ENCODE measurements at regions not wholly inside any gene's neighbourhood (a gene's known extent, or its start where the extent isn't known, plus 50 kb on each side); places are given as distances from the start of the nearest gene placed in this dataset.

DNA sequence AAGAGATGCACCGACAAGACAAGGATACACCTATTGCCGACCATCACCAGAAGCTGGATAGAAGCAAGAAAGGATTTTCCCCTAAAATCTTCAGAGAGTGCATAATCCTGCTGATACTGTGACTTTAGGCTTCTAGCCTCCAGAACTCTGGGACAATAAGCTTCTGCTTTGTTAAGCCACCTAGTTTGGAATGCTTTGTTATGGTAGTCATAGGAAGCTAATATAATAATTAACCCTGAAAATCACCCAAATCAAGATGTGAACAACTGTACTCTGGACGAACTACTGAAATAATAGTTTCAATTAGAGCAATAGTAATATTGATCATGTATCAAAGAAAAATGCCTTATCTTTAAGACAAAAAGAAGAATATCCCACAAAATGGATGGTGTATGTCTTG is 524.6 kb downstream of the EFNB2 start:
- Histone ChIP-seq H3K36me3 (no peaks in the 10 kb centered on the region), H3K27me3 (no peaks in the 10 kb centered on the region), H3K4me1 (no peaks in the 10 kb centered on the region), H3K4me3 (no peak overlapping the region), H3K9me3 (no peaks in the 10 kb centered on the region), H3K27ac (no peak overlapping the region)
- TF ChIP-seq POLR2A (IDR thresholded peaks at IDR 0.05): no peak
- no peak for TF ChIP-seq CTCF (IDR thresholded peaks at IDR 0.05)
- no peak for TF ChIP-seq POLR2AphosphoS5 (IDR thresholded peaks at IDR 0.05; ENCODE audit: insufficient read depth in 1 of 2, low read depth in 1 of 2)
- DNase-seq (ENCODE audit: extremely low spot score in 2 of 2): no peak
- intact Hi-C loops (cut with DNase I): loop anchor here (5.0 kb wide), 1 partner anchor 1989 kb away; no protein-coding TSS in a partner anchor

GRCh38 chr13:106008540-106008939 is 526.9 kb downstream of the EFNB2 start:
- DNase-seq (ENCODE audit: extremely low spot score in 2 of 2): no peak
- Histone ChIP-seq H3K36me3 (no peaks in the 10 kb centered on the region), H3K27ac (no peak overlapping the region), H3K4me1 (no peaks in the 10 kb centered on the region), H3K9me3 (no peaks in the 10 kb centered on the region), H3K27me3 (no peaks in the 10 kb centered on the region), H3K4me3 (no peak overlapping the region)
- TF ChIP-seq CTCF (IDR thresholded peaks at IDR 0.05) (no peak), POLR2A (IDR thresholded peaks at IDR 0.05) (no peak), POLR2AphosphoS5 (IDR thresholded peaks at IDR 0.05; ENCODE audit: insufficient read depth in 1 of 2, low read depth in 1 of 2) (no peak)
- intact Hi-C loops (cut with DNase I): no loop called here

GRCh38 chr13:106007156-106007555 is 528.3 kb downstream of the EFNB2 start:
- H3K4me1 ChIP-seq: no peaks in the 10 kb centered on the region
- no peaks in the 10 kb centered on the region for H3K9me3 ChIP-seq
- intact Hi-C loops (cut with DNase I): no loop called here
- no peak overlapping the region for H3K4me3 ChIP-seq
- no peaks in the 10 kb centered on the region for H3K27me3 ChIP-seq
- no peak for DNase-seq (ENCODE audit: extremely low spot score in 2 of 2)
- no peak for TF ChIP-seq POLR2A (IDR thresholded peaks at IDR 0.05)
- H3K27ac ChIP-seq: no peak overlapping the region
- no peaks in the 10 kb centered on the region for H3K36me3 ChIP-seq

GRCh38 chr13:106003651-106004050 is 531.8 kb downstream of the EFNB2 start:
- Histone ChIP-seq H3K27me3 (no peaks in the 10 kb centered on the region), H3K27ac (no peak overlapping the region), H3K36me3 (no peaks in the 10 kb centered on the region), H3K4me3 (no peak overlapping the region), H3K9me3 (no peaks in the 10 kb centered on the region), H3K4me1 (no peaks in the 10 kb centered on the region)
- intact Hi-C loops (cut with DNase I): no loop called here
- DNase-seq (ENCODE audit: extremely low spot score in 2 of 2): no peak
- TF ChIP-seq POLR2AphosphoS5 (IDR thresholded peaks at IDR 0.05; ENCODE audit: insufficient read depth in 1 of 2, low read depth in 1 of 2) (no peak), CTCF (IDR thresholded peaks at IDR 0.05) (no peak), POLR2A (IDR thresholded peaks at IDR 0.05) (no peak)

- no peak for TF ChIP-seq CTCF (IDR thresholded peaks at IDR 0.05)
- no peak for TF ChIP-seq POLR2AphosphoS5 (IDR thresholded peaks at IDR 0.05; ENCODE audit: insufficient read depth in 1 of 2, low read depth in 1 of 2)
- TF ChIP-seq POLR2A (IDR thresholded peaks at IDR 0.05): no peak
- no peaks in the 10 kb centered on the region for H3K27me3 ChIP-seq
- DNase-seq (ENCODE audit: extremely low spot score in 2 of 2): no peak
- intact Hi-C loops (cut with DNase I): no loop called here
- H3K27ac ChIP-seq: no peak overlapping the region
- H3K36me3 ChIP-seq: no peaks in the 10 kb centered on the region
- H3K4me1 ChIP-seq: no peaks in the 10 kb centered on the region
- H3K9me3 ChIP-seq: no peaks in the 10 kb centered on the region
- no peak overlapping the region for H3K4me3 ChIP-seq
Observed at GRCh38 chr13:106001443-106001842, 534.0 kb downstream of the EFNB2 start.

Measured in vagina (tissue), 2 donors.